ENCODE measurements at regions not wholly inside any gene's neighbourhood (a gene's known extent, or its start where the extent isn't known, plus 50 kb on each side); places are given as distances from the start of the nearest gene placed in this dataset.

DNA sequence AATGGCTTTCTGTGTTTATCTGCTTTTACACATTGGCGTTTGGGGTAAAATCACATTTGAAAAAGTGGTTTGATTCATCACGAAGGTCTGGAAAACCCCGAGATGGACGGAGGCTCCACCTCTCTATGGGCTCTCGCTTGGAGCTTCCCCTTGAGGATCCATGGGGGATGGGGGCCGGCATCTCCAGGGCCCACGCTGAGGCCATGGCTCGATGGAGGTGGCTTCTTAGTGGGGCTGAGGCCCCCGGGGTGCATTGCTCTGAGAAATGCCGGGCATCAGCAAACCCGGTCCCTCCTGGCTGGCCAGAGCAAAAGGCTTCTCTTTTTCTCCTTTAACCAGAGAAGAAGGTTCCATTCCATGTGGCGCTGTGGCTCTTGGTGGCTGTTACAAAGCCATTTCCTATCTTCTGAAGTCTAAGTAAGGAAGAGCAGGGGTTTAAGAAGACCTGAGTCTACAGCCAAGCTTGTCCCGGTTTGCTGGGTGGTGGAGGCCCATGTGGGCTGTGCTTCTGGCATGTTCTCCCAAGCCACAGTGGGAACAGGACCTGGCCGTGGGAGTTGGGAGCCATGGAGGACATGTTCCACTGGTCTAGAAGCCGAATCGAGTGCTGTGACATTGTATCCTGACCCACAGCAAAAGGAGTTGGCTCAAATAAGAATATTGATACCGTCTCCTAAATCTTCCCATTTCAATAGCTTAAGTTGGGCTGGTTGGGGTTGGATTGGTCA lies 243.5 kb upstream of the PITRM1 start:
- TF ChIP-seq, protein P1, sequence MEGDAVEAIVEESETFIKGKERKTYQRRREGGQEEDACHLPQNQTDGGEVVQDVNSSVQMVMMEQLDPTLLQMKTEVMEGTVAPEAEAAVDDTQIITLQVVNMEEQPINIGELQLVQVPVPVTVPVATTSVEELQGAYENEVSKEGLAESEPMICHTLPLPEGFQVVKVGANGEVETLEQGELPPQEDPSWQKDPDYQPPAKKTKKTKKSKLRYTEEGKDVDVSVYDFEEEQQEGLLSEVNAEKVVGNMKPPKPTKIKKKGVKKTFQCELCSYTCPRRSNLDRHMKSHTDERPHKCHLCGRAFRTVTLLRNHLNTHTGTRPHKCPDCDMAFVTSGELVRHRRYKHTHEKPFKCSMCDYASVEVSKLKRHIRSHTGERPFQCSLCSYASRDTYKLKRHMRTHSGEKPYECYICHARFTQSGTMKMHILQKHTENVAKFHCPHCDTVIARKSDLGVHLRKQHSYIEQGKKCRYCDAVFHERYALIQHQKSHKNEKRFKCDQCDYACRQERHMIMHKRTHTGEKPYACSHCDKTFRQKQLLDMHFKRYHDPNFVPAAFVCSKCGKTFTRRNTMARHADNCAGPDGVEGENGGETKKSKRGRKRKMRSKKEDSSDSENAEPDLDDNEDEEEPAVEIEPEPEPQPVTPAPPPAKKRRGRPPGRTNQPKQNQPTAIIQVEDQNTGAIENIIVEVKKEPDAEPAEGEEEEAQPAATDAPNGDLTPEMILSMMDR (IDR thresholded peaks at IDR 0.05), result no peak
- TF ChIP-seq POLR2A (IDR thresholded peaks at IDR 0.05), result no peak
